ENCODE measurements at regions not wholly inside any gene's neighbourhood (a gene's known extent, or its start where the extent isn't known, plus 50 kb on each side); places are given as distances from the start of the nearest gene placed in this dataset.

- TF ChIP-seq SPI1 (IDR thresholded peaks at IDR 0.05; ENCODE audit: borderline replicate concordance, low read depth, low read length) (no peak), TAF15 (IDR thresholded peaks at IDR 0.05; ENCODE audit: low read depth, low read length) (no peak)
Observed at GRCh38 chr5:159660401-159660800, 255.9 kb upstream of the ADRA1B start.
